Psoas muscle (tissue), 7 donors: ENCODE measurements at regions not wholly inside any gene's neighbourhood (a gene's known extent, or its start where the extent isn't known, plus 50 kb on each side); places are given as distances from the start of the nearest gene placed in this dataset.

Experiments used
- ATAC-seq, 4 donors: fragments of 200-7000 bp; cut with Tn5 transposase; one replicate each; pipeline ENCODE4 v1.9.1; 2020; ENCODE audit warnings: moderate library complexity in 3 of 4, mild to moderate bottlenecking in 2 of 4
- DNase-seq, 2 donors: peaks; one replicate each; pipeline ENCODE4 v3.0.0-alpha.2; 2020
- H3K27ac ChIP-seq: fragments of 200-600 bp; one replicate; pipeline ENCODE4 v1.8.0; 2022
- H3K27me3 ChIP-seq, 3 donors: fragments of 200-600 bp in 1 of 3; one replicate each; pipeline versions ENCODE4 v1.6.1 to v1.8.0; 2013 to 2022; ENCODE audit warnings: low read length in 2 of 3, mild to moderate bottlenecking in 2 of 3, moderate library complexity in 1 of 3; ENCODE audit not compliant: insufficient read depth in 3 of 3
- H3K36me3 ChIP-seq, 2 donors: fragments of 200-600 bp in 1 of 2; one replicate each; pipeline versions ENCODE4 v1.6.1 to v1.8.0; 2013 to 2022; ENCODE audit warnings: low read depth in 1 of 2, mild to moderate bottlenecking in 1 of 2, moderate library complexity in 1 of 2; ENCODE audit not compliant: insufficient read depth in 1 of 2
- H3K4me1 ChIP-seq: fragments of 200-600 bp; one replicate; pipeline ENCODE4 v1.8.0; 2022
- H3K4me3 ChIP-seq: fragments of 200-600 bp; one replicate; pipeline ENCODE4 v1.8.0; 2022; ENCODE audit warnings: mild to moderate bottlenecking
- H3K9me3 ChIP-seq: fragments of 200-600 bp; one replicate; pipeline ENCODE4 v1.8.0; 2022
- CTCF ChIP-seq: fragments of 200-600 bp; IDR thresholded peaks from one replicate; pipeline ENCODE4 v1.8.0; 2022; ENCODE audit warnings: antibody characterized with exemption
- WGBS, 3 donors: extraction: QIAGEN DNeasy Blood & Tissue Kit; methylation state at CpG; one replicate each; pipeline versions ENCODE4 v1.1.6 to v1.1.7; 2013; 5-methylcytosine and 5-hydroxymethylcytosine counted together
- intact Hi-C, 2 donors: fragments of 100-400 bp; cut with DNase I; formaldehyde crosslinking; loops; one replicate each; pipeline versions ENCODE4 v1.11.0 to v1.14.2; 2022
- donor health status: healthy with polysubstance abuse.
- donor health status: DM: no; HTN: no; CAD: no; lungs with moderate emphysema.
- donor health status: Bipolar disorder and iron deficiency.
- donor health status: healthy.
- donor health status: DM: yes; HTN: yes; CAD: no.
- donor health status: DM: no; HTN: no; CAD: no.
- donor health status: DM: yes; HTN: yes; CAD: no.

GRCh38 chr10:28130267-28130666 is 131.4 kb upstream of the ODAD2 start:
- DNase-seq, result no peak
- no peak overlapping the region for H3K27ac ChIP-seq
- no peaks in the 10 kb centered on the region for H3K9me3 ChIP-seq
- TF ChIP-seq CTCF, result no peak
- no peak for ATAC-seq
- H3K36me3 ChIP-seq, result no peaks in the 10 kb centered on the region
- H3K4me3 ChIP-seq, result no peak overlapping the region
- intact Hi-C loops, result no loop called here
- WGBS, 3 donors, result 31 to 48% (median 43%) methylated on average over 3 of the region's 3 CpGs
- H3K27me3 ChIP-seq, result no peaks in the 10 kb centered on the region
- no peaks in the 10 kb centered on the region for H3K4me1 ChIP-seq

GRCh38 chr10:28127881-28128280 is 129.0 kb upstream of the ODAD2 start:
- 95 to 98% (median 98%) methylated on average over 3 of the region's 3 CpGs for WGBS, 3 donors
- Histone ChIP-seq H3K4me1 (no peaks in the 10 kb centered on the region), H3K27me3 (no peaks in the 10 kb centered on the region), H3K4me3 (no peak overlapping the region), H3K9me3 (no peaks in the 10 kb centered on the region), H3K36me3 (no peaks in the 10 kb centered on the region), H3K27ac (no peak overlapping the region)
- intact Hi-C loops, result loop anchor here in 1 of 2 donors (10.0 kb wide), 1 partner anchor 47 kb away; no protein-coding TSS in a partner anchor
- DNase-seq (no peak), ATAC-seq (no peak)
- TF ChIP-seq CTCF, result no peak

- H3K27me3 ChIP-seq, result no peaks in the 10 kb centered on the region
- ATAC-seq (no peak), DNase-seq (no peak)
- no peak overlapping the region for H3K27ac ChIP-seq
- no peak for TF ChIP-seq CTCF
- H3K4me3 ChIP-seq, result no peak overlapping the region
- no peaks in the 10 kb centered on the region for H3K9me3 ChIP-seq
- intact Hi-C loops, result loop anchor here in 1 of 2 donors (10.0 kb wide), 1 partner anchor 49 kb away; no protein-coding TSS in a partner anchor
- H3K36me3 ChIP-seq, result no peaks in the 10 kb centered on the region
- H3K4me1 ChIP-seq, result no peaks in the 10 kb centered on the region
These were observed 126.8 kb upstream of the ODAD2 start for GRCh38 chr10:28125701-28126100.

GRCh38 chr10:28120795-28121194 is 121.9 kb upstream of the ODAD2 start:
- Histone ChIP-seq H3K27ac (no peak overlapping the region), H3K4me3 (no peak overlapping the region), H3K9me3 (no peaks in the 10 kb centered on the region), H3K36me3 (no peaks in the 10 kb centered on the region), H3K4me1 (peaks cover 22% of the 10 kb centered on the region), H3K27me3 (no peaks in the 10 kb centered on the region)
- no peak for ATAC-seq
- WGBS, 3 donors, result 51 to 68% (median 67%) methylated on average over 4 of the region's 4 CpGs
- no peak for DNase-seq
- TF ChIP-seq CTCF, result no peak
- intact Hi-C loops, result loop anchor here in 1 of 2 donors (10.0 kb wide), 1 partner anchor 54 kb away; no protein-coding TSS in a partner anchor
